K562 (cell line): ENCODE measurements at regions not wholly inside any gene's neighbourhood (a gene's known extent, or its start where the extent isn't known, plus 50 kb on each side); places are given as distances from the start of the nearest gene placed in this dataset.

Experiments
- BRD9 ChIP-seq: fragments of 450-650 bp; IDR thresholded peaks from 2 replicates; pipeline ENCODE4 v1.6.1; 2018; ENCODE audit warnings: low read depth; ENCODE audit not compliant: partially characterized antibody
- E2F4 ChIP-seq: sonication (generic); formaldehyde crosslinking; IDR thresholded peaks from 2 replicates; pipeline ENCODE4 v1.8.0; 2022; ENCODE audit warnings: mild to moderate bottlenecking, low read depth, missing genetic modification reagents
- HMBOX1 ChIP-seq: sonication (generic); IDR thresholded peaks from 2 replicates; pipeline ENCODE4 v1.6.1; 2016
- MEF2D ChIP-seq: conservative IDR thresholded peaks from 2 replicates; pipeline ENCODE4 v1.6.1; 2016; ENCODE audit warnings: low read depth, missing genetic modification characterization, missing compliant biosample characterization
- NCOA1 ChIP-seq: fragments of 450-650 bp; IDR thresholded peaks from 2 replicates; pipeline ENCODE4 v1.6.1; 2016; ENCODE audit warnings: low read depth
- PYGO2 ChIP-seq: fragments of 450-650 bp; IDR thresholded peaks from 2 replicates; pipeline ENCODE4 v1.6.1; 2016; ENCODE audit warnings: mild to moderate bottlenecking, missing genetic modification characterization, moderate library complexity, missing compliant biosample characterization
- SMAD4 ChIP-seq: fragments of 250-450 bp; sonication (Bioruptor Pico); conservative IDR thresholded peaks from 2 replicates; pipeline ENCODE4 v1.8.0; 2021; ENCODE audit warnings: inconsistent platforms, mild to moderate bottlenecking, moderate library complexity
- SMARCB1 ChIP-seq: IDR thresholded peaks from 2 replicates; pipeline ENCODE4 v1.6.1; 2011; ENCODE audit warnings: improper control_type of control experiment, low read depth; ENCODE audit not compliant: insufficient read length
- TSHZ1 ChIP-seq: fragments of 250-450 bp; sonication (Bioruptor Pico); IDR thresholded peaks from 2 replicates; pipeline ENCODE4 v1.4.0; 2020; ENCODE audit warnings: mild to moderate bottlenecking, moderate library complexity
- ZBTB34 ChIP-seq: fragments of 250-450 bp; sonication (Bioruptor Pico); IDR thresholded peaks from 2 replicates; pipeline ENCODE4 v1.8.0; 2021; ENCODE audit warnings: mild to moderate bottlenecking, moderate library complexity
- ZBTB40 ChIP-seq, 2 experiments: fragments of 450-650 bp in 1 of 2; sonication (generic) in 1 of 2; formaldehyde crosslinking in 1 of 2; IDR thresholded peaks; 2 replicates each; pipeline versions ENCODE4 v1.7.1 to v1.9.0; 2016 to 2022; ENCODE audit warnings: inconsistent platforms in 1 of 2, mild to moderate bottlenecking in 1 of 2, missing genetic modification reagents in 1 of 2
- ZNF41 ChIP-seq: fragments of 250-450 bp; sonication (Bioruptor Pico); conservative IDR thresholded peaks from 2 replicates; pipeline ENCODE4 v1.4.0; 2020; ENCODE audit warnings: mild to moderate bottlenecking

- no peak for TF ChIP-seq ZBTB40 (IDR thresholded peaks at IDR 0.05)
- TF ChIP-seq ZBTB40 (CRISPR knock-in tag; IDR thresholded peaks at IDR 0.05) = no peak
- TF ChIP-seq PYGO2 (tag) = 0 out of 2 replicates have a peak, but pooled peaks have one; percentile 53
- no peak for TF ChIP-seq E2F4 (CRISPR knock-in tag)
- TF ChIP-seq SMAD4 (CRISPR knock-in tag) = peak; percentile 79
- TF ChIP-seq BRD9 = peak; percentile 78
- no peak for TF ChIP-seq ZNF41 (CRISPR knock-in tag)
- peak; percentile 69; the same call in 1 of the 2 replicates for TF ChIP-seq NCOA1
- peak; percentile 76 for TF ChIP-seq MEF2D (tag)
- peak; percentile 95 for TF ChIP-seq HMBOX1
- peak; percentile 33 for TF ChIP-seq SMARCB1
- TF ChIP-seq ZBTB34 (CRISPR knock-in tag) = no peak
- TF ChIP-seq TSHZ1 (CRISPR knock-in tag) = no peak
Measured at GRCh38 chr12:92404921-92405320, 259.3 kb upstream of the BTG1 start (continued).
